Lung microvascular endothelial cell (primary cell): ENCODE measurements at regions not wholly inside any gene's neighbourhood (a gene's known extent, or its start where the extent isn't known, plus 50 kb on each side); places are given as distances from the start of the nearest gene placed in this dataset.
"Not testable (repeated sequence)": the region's sequence is repeated elsewhere in the genome, so short reads cannot be mapped to it uniquely, and the experiment has no call there.

Experiments
- DNase-seq, 2 donors: peaks; one replicate each; pipeline versions ENCODE4 v3.0.0 to v3.0.0-alpha.2; 2010; ENCODE audit warnings: low read depth in 2 of 2

DNA sequence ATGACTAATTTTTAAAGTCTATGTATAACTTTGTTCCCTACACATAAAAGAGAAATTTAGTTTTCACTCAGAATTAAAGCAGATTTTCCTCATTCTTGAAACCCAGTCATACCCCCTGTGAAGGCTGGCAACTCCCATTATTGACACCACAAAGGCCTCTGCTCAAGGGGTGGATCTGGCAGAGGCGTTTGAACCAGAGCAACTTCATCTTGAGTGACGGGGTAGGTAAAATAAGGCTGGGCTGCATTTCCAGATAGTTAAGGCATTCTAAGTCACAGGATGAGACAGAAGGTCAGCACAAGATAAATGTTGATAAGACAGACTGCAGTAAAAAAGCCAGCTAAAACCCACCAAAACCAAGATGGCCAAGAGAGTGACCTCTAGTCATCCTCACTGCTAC, 177.2 kb upstream of the OR13F1 start:
- DNase-seq = no peak

- DNase-seq = no peak
These were observed 174.8 kb upstream of the OR13F1 start for GRCh38 chr9:104329245-104329644.

DNA sequence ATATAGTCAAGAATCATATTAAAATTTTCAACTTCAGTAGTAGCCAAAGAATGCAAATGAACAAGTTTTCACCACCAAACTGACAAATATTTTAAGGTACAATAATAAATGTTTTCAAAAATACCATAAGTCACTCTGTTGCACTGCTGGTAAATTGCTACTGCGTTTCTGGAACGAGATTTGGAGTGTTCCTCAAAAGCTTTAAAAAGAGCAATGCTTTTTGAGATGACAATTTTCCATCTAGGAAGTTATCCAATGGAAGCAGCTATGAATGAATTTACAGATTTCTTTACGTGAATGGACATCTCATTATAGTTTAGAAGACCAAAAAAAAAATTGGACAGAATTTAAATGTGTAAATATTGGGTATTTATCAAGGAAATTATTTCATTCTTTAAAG, 173.2 kb upstream of the OR13F1 start:
- no peak for DNase-seq

DNA sequence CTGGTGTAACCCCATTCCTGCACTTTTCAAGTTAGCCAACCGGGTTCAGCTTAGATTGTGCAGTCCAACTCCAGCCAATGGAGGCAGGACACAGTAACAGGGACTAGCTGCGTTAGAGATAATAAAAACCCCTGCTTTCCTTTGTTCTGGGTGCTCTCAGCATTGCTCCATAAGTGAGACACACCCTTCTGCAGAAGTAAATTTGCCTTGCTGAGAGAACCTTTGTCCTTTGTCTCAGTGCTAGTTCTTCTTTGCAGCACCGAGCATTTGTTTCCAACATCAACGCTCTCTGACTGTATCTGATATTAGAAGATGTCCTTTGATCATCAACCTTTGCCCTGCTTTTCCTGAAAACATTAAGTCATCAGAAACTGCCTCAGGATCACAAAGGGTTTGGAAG, 169.5 kb upstream of the OR13F1 start:
- no peak for DNase-seq

DNA sequence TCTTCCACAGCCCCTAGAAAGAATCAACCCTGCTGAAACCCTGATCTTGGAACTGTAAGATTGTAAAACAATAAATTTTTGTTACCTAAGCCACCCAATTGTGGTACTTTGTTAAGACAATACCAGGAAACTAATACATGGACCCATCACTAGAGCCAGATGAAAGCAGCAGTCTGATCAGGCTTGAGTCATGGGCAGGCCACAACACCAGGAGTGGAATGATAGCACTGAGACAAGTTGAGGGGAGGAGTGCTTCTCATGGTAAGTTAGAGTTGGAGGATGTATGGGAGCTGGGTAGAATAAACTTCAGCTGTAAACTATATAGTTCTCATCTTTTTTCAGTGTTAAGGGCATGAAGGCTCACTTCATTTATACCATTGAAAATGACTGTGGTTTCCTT, 164.4 kb upstream of the OR13F1 start:
- no peak for DNase-seq

DNA sequence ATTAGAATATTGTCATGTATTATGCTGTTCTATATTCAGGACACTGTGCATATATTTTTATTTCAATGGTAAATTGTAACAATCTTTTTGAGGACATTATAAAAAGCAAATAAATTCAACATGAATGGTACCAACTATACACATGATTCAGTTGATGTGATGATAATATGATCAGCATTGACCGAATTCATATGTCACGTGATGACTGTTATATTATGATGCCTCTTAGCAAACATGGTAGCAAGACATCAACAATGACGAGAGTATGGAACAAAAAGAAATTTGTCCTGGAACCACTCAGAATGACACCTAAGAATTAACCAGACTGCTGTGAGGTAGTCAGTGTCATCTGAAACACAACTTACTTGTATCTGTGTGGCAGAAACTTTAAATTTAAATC, 161.5 kb upstream of the OR13F1 start:
- DNase-seq = no peak

- no peak for DNase-seq
These were observed 159.0 kb upstream of the OR13F1 start for GRCh38 chr9:104345061-104345460.

- no peak for DNase-seq
These were observed 153.5 kb upstream of the OR13F1 start for GRCh38 chr9:104350541-104350940.

GRCh38 chr9:104351726-104352125, 152.3 kb upstream of the OR13F1 start:
- no peak for DNase-seq

DNA sequence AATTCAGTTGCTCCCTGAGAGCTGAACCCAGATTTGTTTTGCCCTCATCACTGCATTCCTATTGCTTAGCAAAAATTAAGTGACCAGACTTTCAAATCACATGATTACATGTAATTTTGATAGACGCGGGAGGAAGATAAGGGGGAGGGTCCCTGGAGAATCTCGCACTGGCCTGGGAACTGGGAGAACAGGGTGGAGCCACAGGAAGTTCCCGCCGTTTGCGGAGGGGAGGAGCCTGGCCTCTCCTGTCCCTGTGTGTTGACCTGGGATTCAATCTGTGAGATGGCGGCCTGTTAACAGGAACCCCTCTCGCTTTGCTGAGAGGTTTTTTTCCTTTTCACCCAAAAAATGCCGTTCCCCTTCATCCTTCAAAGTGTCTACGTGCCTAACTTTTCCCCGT, 142.9 kb upstream of the OR13F1 start:
- DNase-seq = no peak

DNA sequence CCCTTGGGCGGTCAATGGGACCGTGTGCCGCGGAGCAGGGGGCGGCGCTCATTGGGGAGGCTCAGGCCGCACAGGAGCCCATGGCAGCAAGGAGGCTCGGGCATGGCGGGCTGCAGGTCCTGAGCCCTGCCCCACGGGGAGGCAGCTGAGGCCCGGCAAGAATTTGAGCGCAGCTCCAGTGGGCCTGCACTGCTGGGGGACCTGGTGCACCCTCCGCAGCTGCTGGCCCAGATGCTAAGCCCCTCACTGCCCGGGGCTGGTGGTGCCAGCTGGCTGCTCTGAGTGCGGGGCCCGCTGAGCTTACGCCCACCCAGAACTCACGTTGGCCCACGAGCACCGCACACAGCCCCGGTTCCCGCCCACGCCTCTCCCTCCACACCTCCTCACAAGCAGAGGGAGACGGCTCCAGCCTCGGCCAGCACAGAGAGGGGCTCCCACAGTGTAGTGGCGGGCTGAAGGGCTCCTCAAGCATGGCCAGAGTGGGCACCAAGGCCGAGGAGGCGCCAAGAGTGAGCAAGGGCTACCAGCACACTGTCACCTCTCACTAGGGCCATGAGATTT, 141.1 kb upstream of the OR13F1 start:
- no peak for DNase-seq

DNA sequence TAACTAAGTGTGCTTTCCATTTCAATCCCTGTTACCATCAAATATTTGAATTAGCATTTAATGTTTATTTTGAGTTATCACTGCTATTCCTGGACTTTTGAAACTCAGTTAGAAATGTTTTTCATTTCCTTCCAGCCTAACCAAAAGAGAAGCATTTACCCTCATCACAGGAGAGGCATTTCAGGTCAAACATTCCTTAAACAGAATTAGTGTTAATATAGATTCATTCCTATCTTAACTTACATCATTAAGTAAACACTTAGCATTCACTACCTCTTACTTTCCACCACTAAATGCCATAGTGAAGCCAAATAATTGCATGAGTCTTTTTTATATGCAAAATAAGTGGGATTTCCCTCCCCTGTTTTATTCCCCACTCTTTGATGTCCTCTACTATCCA, 136.6 kb upstream of the OR13F1 start:
- no peak for DNase-seq

GRCh38 chr9:104368318-104368717, 135.7 kb upstream of the OR13F1 start:
- DNase-seq = not testable (repeated sequence)

DNA sequence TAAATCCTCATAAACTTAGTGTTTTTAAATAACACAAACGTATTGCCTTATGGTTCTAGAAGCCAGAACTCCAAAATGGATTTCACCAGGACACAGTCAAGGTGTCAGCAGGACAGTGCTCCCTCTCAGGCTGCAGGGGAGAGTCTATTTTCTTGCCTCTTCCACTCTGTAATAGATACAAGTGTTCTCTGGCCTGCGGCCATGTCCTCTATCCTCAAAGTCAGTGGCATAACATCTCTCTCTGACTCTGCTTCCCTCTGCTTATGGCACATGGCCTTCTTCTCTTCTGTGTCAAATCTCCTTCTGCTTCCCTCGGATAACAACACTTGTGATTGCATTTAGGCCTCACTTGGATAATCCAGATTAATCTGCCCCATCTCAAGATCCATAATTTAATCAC, 129.4 kb upstream of the OR13F1 start:
- DNase-seq = no peak

DNA sequence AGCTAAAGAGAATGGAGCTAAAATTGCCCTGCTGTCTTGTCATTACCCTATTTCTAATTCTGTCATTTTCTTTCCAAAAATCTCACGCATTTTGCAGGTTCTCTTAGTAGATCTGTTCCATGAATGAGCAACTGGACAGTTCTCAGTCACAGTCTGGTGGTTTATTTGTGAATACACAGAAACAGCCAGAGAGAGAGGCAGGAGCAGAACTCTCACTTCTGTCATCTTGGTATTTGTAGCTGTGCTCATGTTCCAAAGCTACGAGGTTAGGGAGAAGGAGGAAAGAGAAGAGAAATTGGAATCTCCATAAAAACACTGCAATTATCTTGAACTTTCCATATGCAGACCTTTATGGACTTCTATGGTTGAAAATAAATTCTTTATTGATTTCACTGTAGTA, 118.0 kb upstream of the OR13F1 start:
- no peak for DNase-seq

DNA sequence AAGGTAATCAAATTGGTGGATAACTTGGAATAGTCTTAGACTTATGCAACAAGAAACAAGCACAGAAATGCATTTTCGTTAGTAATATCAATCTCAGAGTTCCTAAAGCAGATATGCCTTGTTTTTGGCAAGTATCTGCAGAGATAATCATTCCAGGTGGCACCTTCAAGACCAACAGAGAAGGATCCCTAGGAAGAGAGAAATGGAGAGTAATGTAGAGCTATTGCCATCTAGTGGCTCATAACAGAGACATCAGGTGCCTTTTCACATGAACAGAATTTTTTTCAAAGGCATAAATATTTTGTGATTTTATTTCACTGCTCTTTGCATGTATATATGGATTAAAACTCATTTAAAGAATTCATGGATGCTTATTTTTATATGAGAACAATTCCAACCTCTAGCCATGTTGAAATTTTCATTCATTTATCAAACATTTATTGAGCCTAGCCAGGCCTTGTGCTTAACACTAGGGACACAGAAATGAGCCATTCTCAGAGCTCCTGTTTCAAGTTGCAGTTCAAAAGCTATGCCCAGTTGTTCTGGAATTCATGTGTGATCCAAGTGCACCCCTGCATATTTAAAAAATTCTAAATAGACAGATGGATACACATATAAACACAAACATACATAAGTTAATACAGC, 117.5 kb upstream of the OR13F1 start:
- peak; percentile 30 to 53 for DNase-seq

- DNase-seq = no peak
These were observed 116.0 kb upstream of the OR13F1 start for GRCh38 chr9:104388071-104388470.

DNA sequence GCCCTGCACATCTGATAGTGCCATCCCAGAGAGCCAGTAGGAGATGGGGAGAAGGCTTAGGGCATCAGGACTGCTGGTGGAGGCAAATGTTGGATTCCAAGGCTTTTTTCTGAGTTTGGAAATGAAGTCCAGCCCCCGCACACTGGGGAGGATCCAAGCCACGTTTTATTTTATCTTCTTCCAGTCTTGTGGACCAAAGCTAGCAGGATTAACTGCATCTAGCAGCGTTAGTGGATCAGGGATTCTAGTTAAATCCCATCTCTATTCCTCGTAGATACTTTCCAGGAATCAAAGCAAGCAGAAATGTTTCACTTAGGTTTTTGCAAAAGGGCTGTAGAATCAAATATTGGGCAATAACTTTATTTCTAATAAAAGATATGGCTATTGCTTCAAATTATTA, 114.7 kb upstream of the OR13F1 start:
- no peak for DNase-seq

DNA sequence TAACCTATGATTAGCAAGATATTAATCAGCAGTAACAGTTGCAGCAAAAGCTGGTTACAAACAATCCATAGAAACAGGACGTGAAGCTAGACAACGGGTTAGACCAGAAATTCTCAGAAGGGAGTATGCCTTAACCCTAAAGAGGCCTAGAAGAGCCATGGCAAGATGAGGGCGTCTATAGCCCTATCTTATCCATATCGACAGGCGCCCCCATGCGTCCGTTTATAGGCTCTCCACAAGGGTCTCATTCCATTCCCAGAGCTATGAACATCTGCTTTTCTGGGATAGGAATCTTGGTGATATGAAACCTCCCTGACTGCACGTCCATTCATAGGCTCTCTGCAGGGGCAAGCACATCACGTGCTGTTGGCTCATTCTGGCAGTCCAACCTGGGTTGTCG, 109.2 kb upstream of the OR13F1 start:
- not testable (repeated sequence) for DNase-seq

GRCh38 chr9:104412238-104412637, 91.8 kb upstream of the OR13F1 start:
- no peak for DNase-seq

DNA sequence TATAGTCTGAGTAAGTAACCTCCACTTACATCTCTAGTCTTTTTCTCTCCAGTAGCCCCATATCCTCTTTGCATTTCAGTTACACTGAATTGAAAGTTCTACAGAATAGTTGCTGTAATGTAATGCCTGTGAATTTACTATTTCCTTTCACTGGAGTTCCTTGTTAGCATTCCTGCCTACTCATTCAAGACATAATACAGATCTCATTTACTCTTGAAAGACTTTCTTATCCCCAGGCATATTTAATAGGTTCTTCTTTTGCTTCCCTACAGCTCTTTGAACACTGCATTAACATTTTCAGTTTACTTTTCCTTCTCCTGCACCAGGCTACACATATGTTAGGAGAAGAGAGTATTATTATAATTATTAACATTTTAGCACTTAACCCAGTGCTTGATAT, 87.6 kb upstream of the OR13F1 start:
- DNase-seq = no peak

GRCh38 chr9:104417296-104417695, 86.8 kb upstream of the OR13F1 start:
- no peak for DNase-seq

DNA sequence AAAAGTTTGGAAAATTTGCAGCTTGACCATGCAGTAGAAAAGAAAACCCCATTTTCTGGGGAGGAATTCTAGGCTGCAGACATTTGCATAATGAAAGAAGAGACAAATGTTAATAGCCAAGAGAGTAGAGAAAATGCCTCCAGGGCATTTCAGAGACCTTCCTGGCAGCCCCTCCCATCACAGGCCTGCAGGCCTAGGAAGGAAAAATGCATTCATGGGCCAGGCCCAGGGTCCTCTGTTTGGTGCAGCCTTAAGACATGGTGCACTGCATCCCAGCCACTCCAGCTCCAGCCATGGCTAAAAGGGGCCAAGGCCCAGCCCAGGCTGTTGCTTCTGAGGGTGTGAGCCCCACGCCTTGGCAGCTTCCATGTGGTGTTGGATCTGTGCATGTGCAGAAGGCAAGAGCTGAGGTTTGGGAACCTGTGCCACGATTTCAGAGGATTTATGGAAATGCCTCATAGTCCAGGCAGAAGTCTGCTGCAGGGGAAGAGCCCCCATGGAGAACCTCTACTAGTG, 75.0 kb upstream of the OR13F1 start:
- no peak for DNase-seq

- DNase-seq = no peak
These were observed 69.0 kb upstream of the OR13F1 start for GRCh38 chr9:104435059-104435458.
